K562 (cell line): ENCODE measurements at regions not wholly inside any gene's neighbourhood (a gene's known extent, or its start where the extent isn't known, plus 50 kb on each side); places are given as distances from the start of the nearest gene placed in this dataset.

Experiments
- ATAC-seq: fragments of 200-7000 bp; cut with Tn5 transposase; 3 replicates; pipeline ENCODE4 v1.9.1; 2020; ENCODE audit warnings: moderate library complexity
- BruUV-seq: library from RNA; stranded (reverse); fragments of 400-500 nt; replicated peaks from 2 replicates; lab custom pipeline; 2021; lab: Mats Ljungman, UMichigan
- CTCF ChIA-PET: fragments of 300-600 bp; formaldehyde crosslinking; extraction: SDS; loops from one replicate; lab custom pipeline; 2021; ENCODE audit warnings: low intra/inter-chr PET ratio; lab: Yijun Ruan, JAX
- POLR2A ChIA-PET: fragments of 300-600, 350-650 bp; sonication (Branson Sonifier 250); formaldehyde crosslinking; extraction: SDS; loops from one replicate; lab custom pipeline; 2021; ENCODE audit warnings: antibody characterized with exemption, inconsistent platforms; lab: Yijun Ruan, JAX
- DNase-seq, 4 experiments: peaks; one replicate each; pipeline versions ENCODE4 v3.0.0 to v3.0.0-alpha.2; 2011 to 2018; ENCODE audit warnings: low spot score in 3 of 4, mixed read lengths in 3 of 4; ENCODE audit errors: extremely low read depth in 1 of 4
- FAIRE-seq: peaks from 2 replicates; lab custom pipeline; 2011; peaks lifted over from hg19 to GRCh38; lab: Jason Lieb, UNC
- H2AFZ ChIP-seq: 2 replicates; pipeline ENCODE4 v1.6.0; 2011; ENCODE audit warnings: low read depth, low read length, control low read depth, inconsistent platforms
- H3K27ac ChIP-seq: fragments of 200-600 bp; 3 replicates; pipeline ENCODE4 v1.8.0; 2011; ENCODE audit warnings: low read depth, mild to moderate bottlenecking, control low read depth, inconsistent platforms, low read length, moderate library complexity, mixed read lengths; ENCODE audit errors: extremely low read depth
- H3K27me3 ChIP-seq, 2 experiments: fragments of 300-600 bp in 1 of 2; 2 replicates in 1 of 2; 3 replicates in 1 of 2; pipeline versions ENCODE4 v1.6.0 to v1.8.0; 2011; ENCODE audit warnings: inconsistent platforms in 2 of 2, low read length in 2 of 2, mild to moderate bottlenecking in 1 of 2, mixed read lengths in 1 of 2, moderate library complexity in 1 of 2; ENCODE audit not compliant: control insufficient read depth in 2 of 2, insufficient read depth in 2 of 2
- H3K36me3 ChIP-seq: fragments of 300-600 bp; 3 replicates; pipeline ENCODE4 v1.8.0; 2011; ENCODE audit warnings: mild to moderate bottlenecking, low read length, inconsistent platforms; ENCODE audit not compliant: control insufficient read depth, insufficient read depth
- H3K4me1 ChIP-seq, 2 experiments: fragments of 200-600 bp in 1 of 2; replicated peaks in 1 of 2; 2 replicates in 1 of 2; 3 replicates in 1 of 2; pipeline versions ENCODE4 v1.5.1 to v1.8.0; 2011; ENCODE audit warnings: inconsistent platforms in 2 of 2, low read length in 2 of 2, mild to moderate bottlenecking in 1 of 2, mixed read lengths in 1 of 2, moderate library complexity in 1 of 2; ENCODE audit not compliant: control insufficient read depth in 2 of 2, insufficient read depth in 2 of 2
- H3K4me2 ChIP-seq: 2 replicates; pipeline ENCODE4 v1.6.1; 2011; ENCODE audit warnings: low read length, control low read depth, inconsistent platforms, mixed read lengths; ENCODE audit not compliant: insufficient read depth
- H3K4me3 ChIP-seq: fragments of 200-600 bp; sonication (generic), shearing (Covaris generic); 2 replicates; pipeline ENCODE4 v1.5.1; 2016; ENCODE audit warnings: control low read depth, inconsistent platforms
- H3K79me2 ChIP-seq: fragments of 200-600 bp; 3 replicates; pipeline ENCODE4 v1.8.0; 2011; ENCODE audit warnings: low read length, inconsistent platforms; ENCODE audit not compliant: control insufficient read depth, insufficient read depth
- H3K9ac ChIP-seq, 2 experiments: 2 replicates each; pipeline versions ENCODE4 v1.6.0 to v1.6.1; 2011; ENCODE audit warnings: low read depth in 2 of 2, low read length in 2 of 2, control low read depth in 1 of 2, inconsistent platforms in 1 of 2, mild to moderate bottlenecking in 1 of 2, mixed read lengths in 1 of 2; ENCODE audit not compliant: insufficient read depth in 1 of 2
- H3K9me1 ChIP-seq: one replicate; pipeline ENCODE4 v1.6.0; 2011; ENCODE audit warnings: inconsistent platforms, mild to moderate bottlenecking, low read length, moderate library complexity; ENCODE audit not compliant: control insufficient read depth, insufficient read depth
- H3K9me3 ChIP-seq: replicated peaks from 2 replicates; pipeline ENCODE4 v1.5.1; 2011; ENCODE audit warnings: low read depth, low read length, inconsistent platforms; ENCODE audit not compliant: control insufficient read depth, insufficient read depth
- H4K20me1 ChIP-seq: replicated peaks from 2 replicates; pipeline ENCODE4 v1.6.1; 2011; ENCODE audit warnings: low read length, inconsistent platforms, mixed read lengths; ENCODE audit not compliant: control insufficient read depth, insufficient read depth
- ATF1 ChIP-seq, 2 experiments: fragments of 450-650 bp in 1 of 2; IDR thresholded peaks; 2 replicates each; pipeline ENCODE4 v1.6.1; 2016; ENCODE audit warnings: missing compliant biosample characterization in 1 of 2, missing genetic modification characterization in 1 of 2
- CREM ChIP-seq: IDR thresholded peaks from 2 replicates; pipeline ENCODE4 v1.6.1; 2014; ENCODE audit warnings: antibody characterized with exemption, low read depth
- FOXP4 ChIP-seq: sonication (generic); formaldehyde crosslinking; IDR thresholded peaks from 2 replicates; pipeline ENCODE4 v1.8.0; 2022; ENCODE audit warnings: mild to moderate bottlenecking, missing genetic modification reagents, borderline replicate concordance
- GTF2B ChIP-seq: IDR thresholded peaks from 2 replicates; pipeline ENCODE4 v1.6.1; 2011; ENCODE audit not compliant: insufficient read length; ENCODE audit errors: extremely low read depth
- NCOA6 ChIP-seq: fragments of 450-650 bp; IDR thresholded peaks from 2 replicates; pipeline ENCODE4 v1.6.1; 2017; ENCODE audit warnings: mild to moderate bottlenecking
- PCBP1 ChIP-seq: fragments of 200-400 bp; formaldehyde crosslinking; IDR thresholded peaks from 2 replicates; pipeline ENCODE4 v1.6.1; 2018; ENCODE audit warnings: mild to moderate bottlenecking, low read depth, low read length; ENCODE audit not compliant: poor library complexity, severe bottlenecking
- PURB ChIP-seq: sonication (generic); formaldehyde crosslinking; IDR thresholded peaks from 2 replicates; pipeline ENCODE4 v1.9.0; 2021; ENCODE audit warnings: low read depth, mild to moderate bottlenecking, missing genetic modification reagents
- SUPT5H ChIP-seq: fragments of 450-650 bp; IDR thresholded peaks from 2 replicates; pipeline ENCODE4 v1.6.1; 2016
- YBX1 ChIP-seq: fragments of 450-650 bp; IDR thresholded peaks from 2 replicates; pipeline ENCODE4 v1.7.1; 2016; ENCODE audit warnings: mild to moderate bottlenecking
- ZNF280A ChIP-seq: fragments of 450-650 bp; IDR thresholded peaks from 2 replicates; pipeline ENCODE4 v1.6.1; 2018; ENCODE audit warnings: mild to moderate bottlenecking, low read depth; ENCODE audit not compliant: partially characterized antibody
- ZNF436 ChIP-seq: fragments of 250-450, 450-650 bp; sonication (Bioruptor Pico); formaldehyde crosslinking; IDR thresholded peaks from 2 replicates; pipeline ENCODE4 v1.7.0; 2020; ENCODE audit warnings: mild to moderate bottlenecking
- WGBS: fragments of 100-300 bp; shearing (Covaris generic); methylation state at CpG from one replicate; pipeline ENCODE4 v1.1.6; 2016; ENCODE audit warnings: low coverage, mixed read lengths; ENCODE audit not compliant: insufficient coverage; ENCODE audit errors: missing lambda C conversion rate; 5-methylcytosine and 5-hydroxymethylcytosine counted together
- in situ Hi-C: fragments of 300-500 bp; cut with MboI; formaldehyde crosslinking; loops from 4 replicates; pipeline ENCODE4 v1.15.0; 2018; ENCODE audit warnings: inconsistent platforms, mixed read lengths
- intact Hi-C: fragments of 100-400 bp; cut with micrococcal nuclease; formaldehyde crosslinking; loops from 2 replicates; pipeline ENCODE4 v1.14.2; 2022

DNA sequence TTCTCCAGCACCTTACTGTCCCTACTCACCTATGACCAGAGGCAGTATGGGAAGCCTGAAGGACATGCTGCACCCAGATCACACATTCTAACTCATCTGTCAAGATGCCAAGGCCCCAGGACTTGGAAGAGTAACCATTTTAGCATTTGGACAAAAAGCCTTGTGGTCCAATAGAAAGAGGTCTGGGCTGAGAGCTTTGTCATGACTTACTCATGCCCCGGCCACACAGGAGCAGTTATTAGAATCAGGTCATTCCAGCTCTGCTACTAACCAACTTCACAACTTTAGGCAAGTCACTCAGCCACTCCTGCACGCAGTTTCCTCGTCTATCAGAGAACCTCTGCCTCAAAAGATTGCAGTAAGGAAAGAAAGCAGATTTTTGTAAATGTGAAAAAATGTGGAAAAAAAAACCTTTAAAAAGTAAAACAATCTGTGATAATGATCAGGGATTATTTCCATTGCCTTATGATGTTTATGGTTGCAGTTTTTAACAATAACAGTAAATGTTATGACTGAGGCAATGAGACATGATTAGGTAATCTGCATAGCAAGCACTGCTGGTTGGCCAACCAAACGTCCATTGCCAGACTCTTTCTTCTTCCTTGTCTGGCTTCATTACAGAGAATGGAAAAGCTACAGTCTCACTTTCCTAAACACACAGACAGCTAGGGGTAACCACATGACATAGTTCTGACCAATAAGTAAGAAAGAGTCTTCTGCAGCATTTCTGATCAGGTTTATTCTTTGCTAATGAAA lies 255.4 kb upstream of the CHAC2 start:
- Histone ChIP-seq H4K20me1 (no peaks in the 10 kb centered on the region), H3K4me1 (no peaks in the 10 kb centered on the region), H3K36me3 (no peaks in the 10 kb centered on the region)
- intact Hi-C loops = no loop called here
- TF ChIP-seq CREM (no peak), PCBP1 (no peak)
- TF ChIP-seq, all 486 proteins: peak for 0
- H3K4me3 ChIP-seq = no peak overlapping the region
- DNase-seq (no peak), ATAC-seq (no peak), FAIRE-seq (no peak)
- CTCF ChIA-PET = no interaction called here
- no peaks in the 10 kb centered on the region for H3K9me1 ChIP-seq
- BruUV-seq = no TSS peak
- no peak overlapping the region for H3K4me2 ChIP-seq
- in situ Hi-C loops = no loop called here
- no peak overlapping the region for H2AFZ ChIP-seq
- no peak overlapping the region for H3K27ac ChIP-seq
- no peaks in the 10 kb centered on the region for H3K79me2 ChIP-seq
- 0% methylated on average over 4 of the region's 4 CpGs for WGBS
- no peak overlapping the region for H3K9ac ChIP-seq
- POLR2A ChIA-PET = no interaction called here
- no peaks in the 10 kb centered on the region for H3K9me3 ChIP-seq
- no peaks in the 10 kb centered on the region for H3K27me3 ChIP-seq

DNA sequence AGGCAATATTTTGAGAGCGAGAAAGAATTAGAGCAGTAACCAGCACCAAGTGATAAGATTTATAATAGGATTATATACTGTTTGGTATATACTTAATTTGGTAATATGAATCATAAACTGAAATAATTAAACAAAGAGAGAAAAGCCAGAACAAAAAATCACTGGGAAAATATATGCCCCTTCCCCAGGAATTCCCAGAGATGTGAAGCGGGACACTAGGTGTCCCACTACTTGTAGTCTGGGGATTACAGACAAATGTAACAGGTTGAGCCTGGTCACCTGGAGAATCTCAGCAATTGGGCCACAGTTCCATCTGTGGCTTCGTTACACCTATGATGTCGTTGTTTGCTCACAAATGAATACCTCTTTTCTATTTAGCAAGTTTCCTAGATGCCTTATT lies 256.1 kb upstream of the CHAC2 start:
- no peak for ATAC-seq
- no peaks in the 10 kb centered on the region for H3K4me1 ChIP-seq
- no peaks in the 10 kb centered on the region for H3K9me1 ChIP-seq
- DNase-seq = no peak
- TF ChIP-seq SUPT5H (no peak), ZNF436 (CRISPR knock-in tag) (no peak), ATF1 (CRISPR knock-in tag; IDR thresholded peaks at IDR 0.05) (no peak), ATF1 (tag; IDR thresholded peaks at IDR 0.05) (no peak), YBX1 (no peak), NCOA6 (no peak), GTF2B (no peak), PURB (CRISPR knock-in tag) (no peak), ZNF280A (no peak), FOXP4 (no peak)
- no peak overlapping the region for H3K9ac ChIP-seq
- BruUV-seq = no TSS peak
- no peaks in the 10 kb centered on the region for H3K9me3 ChIP-seq
- FAIRE-seq = no peak
- H4K20me1 ChIP-seq = no peaks in the 10 kb centered on the region
- WGBS = 0% methylated on average over 4 of the region's 4 CpGs
- no peak overlapping the region for H3K4me2 ChIP-seq
- no peaks in the 10 kb centered on the region for H3K79me2 ChIP-seq
- no peak overlapping the region for H3K4me3 ChIP-seq
- intact Hi-C loops (no loop called here), in situ Hi-C loops (no loop called here)
- POLR2A ChIA-PET = no interaction called here
- H2AFZ ChIP-seq = no peak overlapping the region
- no peak overlapping the region for H3K27ac ChIP-seq
- no peaks in the 10 kb centered on the region for H3K27me3 ChIP-seq
- no peaks in the 10 kb centered on the region for H3K36me3 ChIP-seq
- CTCF ChIA-PET = no interaction called here
